Tibial nerve (tissue), 4 donors: ENCODE measurements at regions not wholly inside any gene's neighbourhood (a gene's known extent, or its start where the extent isn't known, plus 50 kb on each side); places are given as distances from the start of the nearest gene placed in this dataset.

ENCODE experiments used
- DNase-seq, 2 donors: peaks; one replicate each; pipeline ENCODE4 v3.0.0-alpha.2; 2019; ENCODE audit warnings: low spot score in 2 of 2
- H3K27ac ChIP-seq, 4 donors: fragments of 200-600 bp; sonication (generic) in 3 of 4; one replicate each; pipeline ENCODE4 v1.5.1; 2017 to 2019; ENCODE audit warnings: mild to moderate bottlenecking in 1 of 4
- H3K27me3 ChIP-seq, 2 donors: fragments of 200-600 bp; sonication (generic) in 1 of 2; one replicate each; pipeline versions ENCODE4 v1.5.1 to v1.6.0; 2017 to 2019
- H3K36me3 ChIP-seq, 3 donors: fragments of 200-600 bp; sonication (generic); one replicate each; pipeline ENCODE4 v1.5.1; 2018 to 2019
- H3K4me1 ChIP-seq, 4 donors: fragments of 200-600 bp; sonication (generic) in 3 of 4; one replicate each; pipeline ENCODE4 v1.5.1; 2017 to 2019
- H3K4me3 ChIP-seq, 4 donors: fragments of 200-600 bp; sonication (generic) in 3 of 4; one replicate each; pipeline ENCODE4 v1.5.1; 2017 to 2019; ENCODE audit warnings: mild to moderate bottlenecking in 1 of 4, moderate library complexity in 1 of 4
- H3K9me3 ChIP-seq, 4 donors: fragments of 200-600 bp; sonication (generic) in 3 of 4; one replicate each; pipeline ENCODE4 v1.5.1; 2017 to 2019
- EP300 ChIP-seq, 2 donors: sonication (generic); formaldehyde crosslinking; IDR thresholded peaks; one replicate each; pipeline ENCODE4 v1.6.1; 2017; ENCODE audit warnings: antibody characterized with exemption in 2 of 2, mild to moderate bottlenecking in 1 of 2
- POLR2A ChIP-seq, 2 donors: fragments of 450-650 bp; IDR thresholded peaks; one replicate each; pipeline ENCODE4 v1.6.1; 2017; ENCODE audit warnings: antibody characterized with exemption in 2 of 2, mild to moderate bottlenecking in 2 of 2, moderate library complexity in 2 of 2
- WGBS, 2 donors: methylation state at CpG; one replicate each; pipeline ENCODE4 v1.1.5; 2018; 5-methylcytosine and 5-hydroxymethylcytosine counted together
- TF ChIP-seq, protein P1 (sequence below), 5 experiments: fragments of 200-600 bp in 3 of 5; fragments of 450-650 bp in 2 of 5; sonication (generic) in 3 of 5; IDR thresholded peaks; one replicate each; pipeline ENCODE4 v1.5.1; 2016 to 2019; ENCODE audit warnings: antibody characterized with exemption in 5 of 5, mild to moderate bottlenecking in 3 of 5, moderate library complexity in 2 of 5

DNA sequence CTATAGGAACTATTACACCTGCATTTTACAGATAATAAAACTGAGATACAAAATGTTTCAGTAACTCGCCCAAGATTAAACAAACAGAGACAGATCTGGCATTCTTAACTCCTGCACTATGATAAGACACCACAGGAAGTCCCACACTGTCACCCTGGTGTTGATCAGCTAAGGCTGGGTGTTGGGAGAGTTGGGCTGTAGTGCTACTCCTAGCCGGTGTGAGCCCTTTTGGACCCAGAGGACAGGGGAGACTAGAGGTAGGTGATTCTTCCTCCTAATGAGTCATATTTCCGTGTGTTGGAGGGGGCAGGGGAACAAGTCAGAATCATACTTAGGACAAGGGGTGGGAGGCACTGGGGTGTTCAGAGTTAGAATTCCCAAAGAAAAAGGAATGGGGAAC, 353.2 kb upstream of the TENM4 start:
- H3K27me3 ChIP-seq = no peaks in the 10 kb centered on the region
- H3K27ac ChIP-seq = no peak overlapping the region
- WGBS, 2 donors = 78 to 79% methylated on average over 3 of the region's 3 CpGs
- no peak for DNase-seq
- H3K36me3 ChIP-seq = no peaks in the 10 kb centered on the region
- TF ChIP-seq, protein P1, sequence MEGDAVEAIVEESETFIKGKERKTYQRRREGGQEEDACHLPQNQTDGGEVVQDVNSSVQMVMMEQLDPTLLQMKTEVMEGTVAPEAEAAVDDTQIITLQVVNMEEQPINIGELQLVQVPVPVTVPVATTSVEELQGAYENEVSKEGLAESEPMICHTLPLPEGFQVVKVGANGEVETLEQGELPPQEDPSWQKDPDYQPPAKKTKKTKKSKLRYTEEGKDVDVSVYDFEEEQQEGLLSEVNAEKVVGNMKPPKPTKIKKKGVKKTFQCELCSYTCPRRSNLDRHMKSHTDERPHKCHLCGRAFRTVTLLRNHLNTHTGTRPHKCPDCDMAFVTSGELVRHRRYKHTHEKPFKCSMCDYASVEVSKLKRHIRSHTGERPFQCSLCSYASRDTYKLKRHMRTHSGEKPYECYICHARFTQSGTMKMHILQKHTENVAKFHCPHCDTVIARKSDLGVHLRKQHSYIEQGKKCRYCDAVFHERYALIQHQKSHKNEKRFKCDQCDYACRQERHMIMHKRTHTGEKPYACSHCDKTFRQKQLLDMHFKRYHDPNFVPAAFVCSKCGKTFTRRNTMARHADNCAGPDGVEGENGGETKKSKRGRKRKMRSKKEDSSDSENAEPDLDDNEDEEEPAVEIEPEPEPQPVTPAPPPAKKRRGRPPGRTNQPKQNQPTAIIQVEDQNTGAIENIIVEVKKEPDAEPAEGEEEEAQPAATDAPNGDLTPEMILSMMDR (IDR thresholded peaks at IDR 0.05) = no peak
- H3K4me1 ChIP-seq = no peaks in the 10 kb centered on the region
- H3K9me3 ChIP-seq = no peaks in the 10 kb centered on the region
- H3K4me3 ChIP-seq = no peak overlapping the region

DNA sequence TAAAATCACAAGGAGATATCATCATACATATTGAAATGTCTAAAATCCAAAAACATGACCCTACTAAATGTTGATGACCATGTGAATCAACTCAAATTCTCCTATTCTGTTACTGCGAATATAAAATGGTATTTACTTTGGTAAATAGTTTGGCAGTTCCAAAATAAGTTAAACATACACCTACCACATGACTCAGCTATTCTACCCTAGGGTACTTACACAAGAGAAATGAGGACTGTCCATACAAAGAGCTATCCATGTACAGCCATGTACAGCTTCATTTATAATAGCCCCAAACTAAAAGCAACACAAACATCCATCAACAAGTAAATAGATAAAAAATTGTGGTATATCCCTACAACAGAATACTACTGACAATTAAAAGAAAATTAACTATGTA, 346.1 kb upstream of the TENM4 start:
- Histone ChIP-seq H3K36me3 (no peaks in the 10 kb centered on the region), H3K4me3 (no peak overlapping the region), H3K4me1 (no peaks in the 10 kb centered on the region), H3K9me3 (no peaks in the 10 kb centered on the region), H3K27ac (no peak overlapping the region), H3K27me3 (no peaks in the 10 kb centered on the region)
- TF ChIP-seq EP300 (IDR thresholded peaks at IDR 0.05) = no peak
- TF ChIP-seq POLR2A (IDR thresholded peaks at IDR 0.05) = no peak
- TF ChIP-seq, protein P1 (IDR thresholded peaks at IDR 0.05) = no peak
- no peak for DNase-seq
- 84 to 89% methylated on average over 1 of the region's 1 CpG for WGBS, 2 donors

DNA sequence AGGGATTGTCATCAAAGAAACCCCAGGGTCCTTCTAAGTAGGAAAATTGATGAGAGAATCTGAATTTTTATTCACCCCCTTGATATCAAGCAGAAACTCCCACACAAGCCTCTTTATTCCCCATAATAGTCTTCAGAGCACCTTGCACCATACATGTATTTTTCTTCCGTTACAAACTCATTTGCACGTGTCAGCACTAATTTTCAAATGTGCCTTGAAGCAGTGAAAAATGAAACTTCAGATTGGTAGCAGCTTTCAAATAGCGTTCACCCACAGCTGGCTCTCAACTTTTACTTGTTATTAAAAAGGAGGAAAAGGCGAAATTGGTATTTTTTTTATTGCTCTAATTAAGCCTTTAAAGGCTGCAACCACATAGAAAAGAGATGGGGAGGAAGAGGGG, 343.0 kb upstream of the TENM4 start:
- H3K27me3 ChIP-seq = no peaks in the 10 kb centered on the region
- WGBS, 2 donors = 48 to 51% methylated on average over 4 of the region's 4 CpGs
- H3K27ac ChIP-seq = no peak overlapping the region
- TF ChIP-seq EP300 (IDR thresholded peaks at IDR 0.05) (no peak), POLR2A (IDR thresholded peaks at IDR 0.05) (no peak)
- TF ChIP-seq, protein P1 (IDR thresholded peaks at IDR 0.05) = no peak
- no peak overlapping the region for H3K4me3 ChIP-seq
- DNase-seq = no peak
- H3K4me1 ChIP-seq = no peaks in the 10 kb centered on the region
- no peaks in the 10 kb centered on the region for H3K9me3 ChIP-seq
- H3K36me3 ChIP-seq = no peaks in the 10 kb centered on the region

- H3K36me3 ChIP-seq = no peaks in the 10 kb centered on the region
- H3K27ac ChIP-seq = no peak overlapping the region
- no peaks in the 10 kb centered on the region for H3K4me1 ChIP-seq
- H3K9me3 ChIP-seq = no peaks in the 10 kb centered on the region
- 0 to 37% methylated on average over 1 of the region's 1 CpG for WGBS, 2 donors
- TF ChIP-seq EP300 (IDR thresholded peaks at IDR 0.05) (no peak), POLR2A (IDR thresholded peaks at IDR 0.05) (no peak)
- TF ChIP-seq, protein P1 (IDR thresholded peaks at IDR 0.05) = no peak
- no peak overlapping the region for H3K4me3 ChIP-seq
- H3K27me3 ChIP-seq = no peaks in the 10 kb centered on the region
- DNase-seq = no peak
These were observed 327.5 kb upstream of the TENM4 start for GRCh38 chr11:79768343-79768742.

GRCh38 chr11:79762279-79762921, 321.6 kb upstream of the TENM4 start:
- TF ChIP-seq, protein P1 (IDR thresholded peaks at IDR 0.05) = peak in 1 of 5 experiments; percentile 12
- TF ChIP-seq EP300 (IDR thresholded peaks at IDR 0.05) = no peak
- Histone ChIP-seq H3K4me3 (no peak overlapping the region), H3K27ac (no peak overlapping the region), H3K36me3 (no peaks in the 10 kb centered on the region), H3K27me3 (no peaks in the 10 kb centered on the region), H3K4me1 (no peaks in the 10 kb centered on the region), H3K9me3 (no peaks in the 10 kb centered on the region)
- WGBS, 2 donors = 44 to 58% methylated on average over 3 of the region's 3 CpGs
- DNase-seq = no peak
